ENCODE measurements at regions not wholly inside any gene's neighbourhood (a gene's known extent, or its start where the extent isn't known, plus 50 kb on each side); places are given as distances from the start of the nearest gene placed in this dataset.
A peak's percentile ranks its signal among the peaks of the same experiment; 100 is the strongest.

DNA sequence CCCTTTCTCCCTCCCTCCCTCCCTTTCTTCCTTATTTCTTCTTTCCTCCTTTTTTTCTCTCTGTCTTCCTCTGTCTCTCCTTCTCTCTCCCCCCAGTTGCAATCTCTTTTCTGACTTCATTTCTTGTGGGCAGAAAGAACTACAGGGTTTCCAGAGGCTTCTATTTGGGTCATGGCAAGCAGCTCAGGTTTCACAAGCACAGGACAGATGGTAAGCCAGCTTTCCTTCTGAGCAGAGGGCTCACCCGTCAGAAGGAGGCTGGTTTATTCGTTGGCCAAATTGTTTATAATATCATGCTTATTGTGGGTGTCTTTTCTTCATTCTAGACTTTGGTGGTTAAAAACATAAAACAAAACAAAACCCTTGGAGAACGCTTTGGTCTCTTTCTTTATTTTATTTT is 58.9 kb upstream of the CLMP start:
- no peak for FAIRE-seq

DNA sequence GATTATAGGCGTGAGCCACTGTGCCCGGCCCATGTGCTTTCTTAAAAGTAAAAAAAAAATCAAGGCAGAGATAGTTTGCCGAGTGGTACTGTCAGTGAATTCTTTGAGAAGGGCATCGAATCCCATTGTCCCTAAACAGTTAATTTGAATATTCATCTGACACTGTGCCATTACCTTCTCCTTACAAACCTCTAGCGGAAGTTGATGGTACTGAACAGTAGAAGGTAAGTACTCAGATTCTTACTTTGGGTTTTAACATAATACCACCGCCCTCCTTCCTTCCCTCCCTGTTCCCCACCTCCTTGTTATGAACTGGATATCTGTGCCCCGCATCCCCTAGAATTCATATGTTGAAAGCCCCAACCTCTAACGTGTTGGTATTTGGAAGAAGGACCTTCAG is 58.2 kb upstream of the CLMP start:
- FAIRE-seq: no peak

DNA sequence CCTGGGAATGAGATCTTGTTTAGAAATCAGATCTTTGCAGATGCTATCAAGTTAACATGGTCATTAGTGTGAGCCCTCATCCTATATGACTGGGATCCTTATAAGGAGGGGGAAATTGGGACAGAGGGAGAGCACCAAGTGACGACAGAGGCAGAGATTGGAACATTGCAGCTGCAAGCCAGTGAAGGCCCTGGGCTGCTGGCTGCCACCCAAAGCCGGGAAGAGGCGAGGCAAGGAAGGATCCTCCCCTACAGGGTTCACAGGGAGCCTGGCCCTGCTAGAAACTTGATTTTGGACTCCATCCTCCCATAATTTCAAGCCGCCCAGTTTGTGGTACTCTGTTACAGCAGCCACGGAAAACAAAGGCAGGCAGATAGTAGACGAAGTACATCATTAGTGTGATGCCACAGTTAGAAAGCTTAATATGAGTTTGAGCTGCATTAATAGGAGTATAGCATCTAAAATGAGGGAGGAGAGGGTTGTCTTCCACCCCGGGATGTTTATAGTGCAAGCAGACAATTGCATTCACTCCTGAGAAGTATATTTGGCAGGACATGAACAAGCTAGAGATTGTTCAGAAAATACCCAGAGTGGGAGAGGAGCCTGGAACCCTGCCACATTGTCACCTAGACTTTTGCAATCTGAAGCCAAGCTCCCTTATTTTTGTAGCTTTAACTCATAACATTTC is 56.8 kb upstream of the CLMP start:
- no peak for FAIRE-seq

DNA sequence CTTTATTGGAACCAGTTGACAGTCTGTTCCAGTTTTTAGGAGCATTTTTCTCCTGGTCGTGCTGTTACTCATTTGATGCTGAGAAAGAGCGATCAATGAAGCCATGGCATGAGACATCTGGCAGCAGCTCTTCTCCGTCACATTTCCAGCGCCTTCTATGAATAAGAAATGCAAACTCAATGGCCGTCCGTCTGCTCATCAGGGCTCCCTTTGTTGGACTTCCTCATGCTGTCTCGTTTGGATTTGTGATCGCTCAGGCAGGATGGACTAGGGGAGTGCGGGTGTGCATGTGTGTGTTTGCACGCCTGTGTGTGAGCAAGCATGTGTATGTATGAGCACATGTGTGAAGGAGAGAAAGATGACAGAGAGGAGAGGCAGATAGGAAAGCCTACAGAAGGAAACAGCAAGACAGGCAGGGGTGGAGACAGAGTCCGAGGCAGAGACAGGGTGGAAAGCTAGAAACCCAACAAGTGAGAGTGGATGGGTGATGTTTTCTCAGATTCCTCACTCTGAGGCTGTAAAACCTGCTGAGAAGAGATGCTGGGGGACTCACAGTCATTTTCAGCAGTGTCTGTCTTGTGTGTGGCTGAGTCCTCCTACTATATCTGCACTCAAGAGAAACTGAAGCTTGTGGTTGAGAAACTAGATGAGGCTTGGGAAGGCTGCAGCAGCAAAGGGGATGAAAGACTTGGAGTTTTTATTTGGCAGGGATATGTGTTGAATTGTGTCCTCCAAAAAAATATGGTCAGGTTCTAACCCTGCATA is 56.0 kb upstream of the CLMP start:
- no peak for FAIRE-seq

DNA sequence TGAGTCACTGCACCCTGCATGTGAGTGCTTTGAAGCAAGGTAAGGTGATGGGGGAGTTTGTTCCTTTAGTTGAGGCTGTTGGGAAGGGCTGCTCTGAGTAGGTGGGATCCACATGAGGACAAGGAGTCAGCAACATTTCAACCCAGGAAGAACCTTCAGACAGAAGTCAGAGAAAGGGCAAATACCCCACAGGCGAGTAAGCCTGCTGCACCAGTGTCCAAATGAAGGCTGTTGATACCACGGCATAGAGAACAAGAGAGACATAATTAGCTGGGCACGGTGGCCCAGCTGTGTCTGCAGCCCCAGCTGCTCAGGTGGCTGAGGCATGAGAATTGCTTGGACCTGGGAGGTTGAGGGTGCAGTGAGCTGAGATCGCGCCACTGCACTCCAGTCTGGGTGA is 54.3 kb upstream of the CLMP start:
- no peak for FAIRE-seq

DNA sequence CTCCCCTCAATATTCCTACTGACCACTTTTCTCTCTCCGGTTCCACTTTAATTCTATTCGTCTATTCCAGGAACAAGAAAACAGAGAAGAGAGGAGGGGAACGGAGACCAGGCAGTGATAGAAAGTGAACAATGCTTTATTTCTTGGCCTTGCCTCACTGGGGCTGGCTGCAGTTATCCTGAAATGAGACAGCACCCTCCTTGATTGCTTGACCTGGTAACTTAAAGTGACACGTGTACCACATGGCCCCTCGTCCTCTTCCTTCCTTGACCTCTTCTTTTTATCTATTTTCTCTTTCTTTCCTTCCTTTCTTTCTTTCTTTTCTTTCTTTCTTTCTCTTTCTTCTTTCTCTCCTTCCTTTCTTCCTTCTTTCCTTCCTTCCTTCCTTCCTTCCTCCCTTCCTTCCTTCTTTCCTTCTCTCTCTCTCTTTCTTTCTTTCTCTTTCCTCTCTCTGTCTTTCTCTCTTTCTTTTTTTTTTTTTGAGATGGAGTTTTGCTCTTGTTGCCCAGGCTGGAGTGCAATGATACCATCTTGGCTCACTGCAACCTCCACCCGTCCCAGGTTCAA is 52.8 kb upstream of the CLMP start:
- no peak for FAIRE-seq

DNA sequence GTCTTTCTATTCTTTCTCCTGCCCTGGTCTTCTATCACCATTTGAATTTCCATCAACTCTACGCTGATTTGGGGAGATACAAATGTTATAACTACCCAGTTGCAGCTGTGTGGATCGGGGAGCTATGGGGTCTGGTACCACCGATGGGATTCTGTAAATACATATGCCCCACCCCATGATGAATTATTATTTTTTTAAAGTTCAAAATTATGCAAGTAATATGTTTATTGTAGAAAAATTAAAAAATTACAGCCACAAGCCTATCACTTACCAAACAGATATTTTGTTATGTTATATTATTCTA is 52.4 kb upstream of the CLMP start:
- FAIRE-seq: no peak

DNA sequence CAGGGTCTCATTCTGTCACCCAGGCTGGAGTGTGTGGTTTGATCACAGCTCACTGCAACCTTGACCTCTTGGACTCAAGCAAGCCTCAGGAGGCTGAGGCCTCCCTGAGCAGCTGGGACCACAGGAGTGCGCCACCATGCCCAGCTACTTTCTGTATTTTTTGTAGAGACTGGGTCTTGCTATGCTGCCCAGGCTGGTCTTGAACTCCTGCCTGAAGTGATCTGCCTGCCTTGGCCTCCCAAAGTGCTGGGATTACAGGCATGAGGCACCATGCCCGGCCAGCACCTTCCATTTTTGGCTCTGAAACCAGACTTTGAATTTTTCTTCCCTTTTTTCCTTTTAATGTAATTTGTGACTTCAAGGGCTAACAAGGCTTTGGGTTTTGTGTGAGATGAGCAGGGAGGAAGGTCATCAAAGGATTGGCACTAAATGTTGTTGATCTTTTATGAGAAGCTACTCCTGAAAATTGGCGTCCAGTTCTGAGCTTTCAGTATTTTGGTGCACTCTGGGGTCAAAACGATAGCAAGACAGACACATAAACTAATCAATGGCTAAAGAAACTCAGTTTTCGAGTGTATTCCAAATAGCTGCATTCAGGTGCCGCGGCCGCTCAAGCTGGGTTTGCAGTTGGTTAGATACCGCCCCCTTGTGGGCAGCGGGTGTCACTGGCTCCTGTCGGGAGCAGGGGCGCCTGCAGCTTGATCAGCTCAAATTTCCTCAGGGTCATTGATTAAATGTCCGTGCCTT is 51.9 kb upstream of the CLMP start:
- peak; percentile 67 for FAIRE-seq

DNA sequence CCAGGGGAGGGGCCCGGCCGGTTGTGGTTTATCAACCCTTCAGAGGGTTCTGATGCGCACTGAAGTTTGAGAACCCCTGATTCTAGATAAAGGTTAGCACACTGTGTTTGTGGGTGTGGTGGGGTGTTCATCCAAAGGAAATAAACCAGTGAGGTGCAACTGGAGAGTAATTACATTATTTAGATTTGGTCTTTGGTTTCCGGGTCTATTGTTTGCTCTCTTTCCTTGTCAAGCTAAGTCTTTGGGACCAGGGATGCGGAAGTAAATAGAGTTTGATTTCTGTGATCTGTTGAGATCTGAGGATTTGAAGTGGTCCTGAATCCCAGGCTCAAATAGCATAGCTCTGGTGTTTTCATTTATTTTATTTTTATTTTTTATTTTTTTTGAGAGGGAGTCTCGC is 50.5 kb upstream of the CLMP start:
- no peak for FAIRE-seq
